HG03280 (cell line): ENCODE measurements at regions not wholly inside any gene's neighbourhood (a gene's known extent, or its start where the extent isn't known, plus 50 kb on each side); places are given as distances from the start of the nearest gene placed in this dataset.

Experiments used
- ATAC-seq: cut with Tn5 transposase; IDR thresholded peaks from one replicate; pipeline ENCODE4 v1.9.1; 2021; ENCODE audit warnings: mild to moderate bottlenecking, moderate library complexity; ENCODE audit not compliant: unreplicated experiment

DNA sequence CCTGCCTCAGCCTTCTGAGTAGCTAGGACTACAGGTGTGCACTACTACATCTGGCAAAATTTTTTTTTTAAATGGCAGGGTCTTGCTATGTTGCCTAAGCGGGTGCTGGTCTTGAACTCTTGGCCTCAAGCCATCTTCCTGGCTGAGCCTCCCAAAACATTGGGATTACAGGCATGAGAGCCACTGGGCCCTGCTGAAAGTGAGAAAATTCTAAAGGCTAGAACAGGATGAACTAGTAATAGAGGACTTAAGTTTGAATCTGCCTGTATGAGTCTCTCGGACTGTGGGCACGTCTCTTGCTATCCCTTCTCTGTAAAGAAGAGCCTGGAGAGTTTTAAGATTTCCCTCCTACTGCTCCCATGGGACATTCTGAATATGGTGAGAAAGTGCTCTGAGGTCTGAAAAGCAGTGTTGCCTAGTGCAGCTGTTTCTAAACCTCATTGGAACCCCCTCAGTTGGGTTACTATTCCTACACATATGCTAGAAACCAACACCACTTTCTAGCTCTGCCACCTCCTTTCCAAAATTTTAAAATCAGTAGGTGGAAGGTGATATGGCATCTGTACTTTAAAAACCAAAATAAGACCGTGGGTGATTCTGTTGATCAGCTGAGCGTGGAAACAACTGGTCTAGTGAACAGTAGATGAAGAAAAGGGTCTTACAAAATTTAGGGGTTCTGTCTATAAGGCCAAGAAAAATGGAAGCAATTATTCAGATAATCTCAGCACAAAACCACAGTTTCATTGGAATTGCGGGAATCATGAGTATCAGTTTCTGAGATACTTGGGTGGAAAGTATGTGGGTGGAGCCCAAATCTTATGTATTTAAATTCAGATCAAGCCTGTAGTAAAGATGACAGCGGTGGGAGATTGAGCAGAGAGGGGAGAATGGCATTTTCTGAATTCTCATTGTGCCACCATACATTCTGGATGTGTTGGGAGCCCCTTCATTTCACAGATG lies 259.8 kb upstream of the CXCR4 start:
- no peak for ATAC-seq

GRCh38 chr2:136376798-136377211 lies 258.9 kb upstream of the CXCR4 start:
- no peak for ATAC-seq

DNA sequence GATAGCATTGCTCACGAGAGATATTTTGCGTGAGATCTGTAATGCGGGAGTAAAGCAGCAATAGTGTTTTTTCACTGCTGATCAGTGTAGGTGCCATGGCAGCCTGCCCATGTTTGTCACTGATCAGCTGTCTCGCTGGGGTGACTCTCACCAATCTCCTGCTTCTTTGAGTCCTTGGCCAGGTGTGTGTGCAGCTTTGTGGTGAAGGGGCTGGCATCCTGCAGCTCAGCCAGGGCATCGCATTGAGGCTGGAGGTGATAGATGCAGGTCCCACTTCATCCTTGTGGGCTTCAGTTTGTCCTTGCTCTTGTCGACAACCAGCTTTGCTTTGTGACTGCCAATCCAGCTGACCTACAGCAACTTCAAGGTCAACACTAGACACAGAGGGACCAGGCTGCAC lies 258.3 kb upstream of the CXCR4 start:
- ATAC-seq: no peak

DNA sequence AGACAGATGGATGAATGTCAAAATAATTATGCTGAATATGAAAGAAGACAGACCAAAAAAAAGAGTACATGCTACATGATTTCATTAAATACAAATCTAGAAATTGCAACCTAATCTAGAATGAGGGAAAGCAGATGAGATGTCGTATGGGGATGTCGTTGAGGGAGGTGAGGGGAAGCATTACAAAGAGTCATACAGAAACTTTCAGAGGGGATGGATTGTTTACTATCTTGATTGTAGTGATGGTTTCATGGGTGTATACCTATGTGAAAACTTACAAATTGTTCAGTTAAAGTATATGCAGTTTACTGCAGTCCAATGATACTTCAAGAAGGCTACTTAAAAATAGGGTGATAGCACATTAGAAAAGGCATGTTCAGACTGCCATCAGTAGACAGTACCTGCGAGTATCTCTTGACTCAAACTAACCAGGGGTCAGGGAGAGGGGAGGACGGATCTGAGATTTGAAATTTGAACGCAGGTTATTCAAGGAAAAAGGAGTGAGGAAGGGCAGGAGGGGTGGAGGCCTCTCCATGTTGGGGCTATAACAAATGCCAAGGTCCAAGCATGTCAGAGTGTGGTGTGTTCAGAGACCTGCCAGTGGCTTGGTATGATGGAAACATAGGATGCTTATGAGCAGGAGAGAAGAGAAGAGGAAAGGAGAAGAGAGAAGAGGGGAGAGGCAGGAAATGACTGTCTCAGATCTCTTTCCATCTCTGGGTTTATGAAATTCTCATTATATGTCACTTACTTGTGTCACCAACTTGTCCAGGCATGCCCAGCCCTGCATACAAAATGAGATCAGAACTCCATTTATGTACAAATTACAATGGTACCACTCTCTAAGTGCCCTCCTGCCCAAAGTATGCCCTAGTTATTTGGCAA lies 257.3 kb upstream of the CXCR4 start:
- ATAC-seq: peak; percentile 46

- no peak for ATAC-seq
Observed at GRCh38 chr2:136373841-136374240, 255.9 kb upstream of the CXCR4 start.

DNA sequence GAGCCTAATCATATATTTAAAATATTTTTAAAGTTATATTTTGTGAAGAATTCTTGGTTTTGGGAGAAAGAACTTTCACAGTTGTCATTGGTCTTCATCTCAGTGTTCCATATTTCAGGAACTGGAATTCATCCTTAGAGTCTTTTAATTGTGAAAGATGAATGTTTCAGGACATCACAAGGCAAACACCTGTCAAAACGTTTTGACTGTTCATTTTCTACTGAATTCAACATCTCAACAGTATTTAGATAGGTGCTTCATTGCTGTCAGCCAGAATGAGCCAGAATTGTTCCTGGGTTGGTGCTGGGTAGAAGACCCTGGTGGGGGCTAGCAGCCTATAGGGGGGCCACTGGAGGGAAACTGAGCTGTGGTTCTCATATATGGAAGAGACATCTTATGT lies 255.1 kb upstream of the CXCR4 start:
- no peak for ATAC-seq

DNA sequence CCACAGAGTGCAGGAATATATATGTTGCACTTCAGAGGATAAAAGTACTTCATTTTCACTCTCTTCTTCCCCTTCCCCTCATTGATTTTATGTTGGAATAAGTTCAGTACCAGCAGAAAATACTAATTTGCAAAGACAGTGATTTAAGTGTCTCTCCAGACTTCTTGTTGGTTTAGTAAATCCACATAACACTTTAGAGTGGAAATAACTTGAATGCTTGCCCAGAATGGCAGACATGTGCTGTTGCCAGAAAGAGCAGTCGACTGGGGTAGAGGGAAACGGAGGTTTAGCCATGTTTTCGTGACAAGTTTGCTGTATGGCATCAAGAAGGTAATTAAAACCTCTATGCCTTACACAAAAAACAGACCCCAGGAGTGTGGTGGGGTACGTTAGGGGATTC lies 246.0 kb upstream of the CXCR4 start:
- no peak for ATAC-seq

DNA sequence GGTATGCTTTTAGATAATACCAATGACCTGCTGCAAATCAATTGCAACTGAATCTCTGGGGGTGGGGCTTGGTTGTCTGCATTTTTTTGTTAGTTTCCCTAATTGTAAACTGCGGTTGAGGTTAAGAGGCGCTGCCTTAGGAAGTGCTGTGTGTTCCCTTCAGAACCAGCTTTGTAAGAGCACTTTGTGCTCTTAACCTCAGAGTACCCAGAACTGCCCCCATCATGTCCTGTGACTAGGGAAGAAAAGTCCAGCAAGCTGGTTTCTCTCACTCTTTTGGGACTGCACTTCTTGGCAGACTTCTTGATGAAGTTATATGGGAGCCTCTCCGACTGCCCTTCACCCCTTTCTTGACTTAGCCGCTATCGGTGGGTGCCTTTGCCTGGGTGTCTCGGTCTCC lies 245.5 kb upstream of the CXCR4 start:
- ATAC-seq: no peak

GRCh38 chr2:136362676-136363390 lies 244.9 kb upstream of the CXCR4 start:
- peak; percentile 93 for ATAC-seq

- ATAC-seq: no peak
Observed at GRCh38 chr2:136361521-136361920, 243.6 kb upstream of the CXCR4 start.

GRCh38 chr2:136360790-136361189 lies 242.8 kb upstream of the CXCR4 start:
- no peak for ATAC-seq

DNA sequence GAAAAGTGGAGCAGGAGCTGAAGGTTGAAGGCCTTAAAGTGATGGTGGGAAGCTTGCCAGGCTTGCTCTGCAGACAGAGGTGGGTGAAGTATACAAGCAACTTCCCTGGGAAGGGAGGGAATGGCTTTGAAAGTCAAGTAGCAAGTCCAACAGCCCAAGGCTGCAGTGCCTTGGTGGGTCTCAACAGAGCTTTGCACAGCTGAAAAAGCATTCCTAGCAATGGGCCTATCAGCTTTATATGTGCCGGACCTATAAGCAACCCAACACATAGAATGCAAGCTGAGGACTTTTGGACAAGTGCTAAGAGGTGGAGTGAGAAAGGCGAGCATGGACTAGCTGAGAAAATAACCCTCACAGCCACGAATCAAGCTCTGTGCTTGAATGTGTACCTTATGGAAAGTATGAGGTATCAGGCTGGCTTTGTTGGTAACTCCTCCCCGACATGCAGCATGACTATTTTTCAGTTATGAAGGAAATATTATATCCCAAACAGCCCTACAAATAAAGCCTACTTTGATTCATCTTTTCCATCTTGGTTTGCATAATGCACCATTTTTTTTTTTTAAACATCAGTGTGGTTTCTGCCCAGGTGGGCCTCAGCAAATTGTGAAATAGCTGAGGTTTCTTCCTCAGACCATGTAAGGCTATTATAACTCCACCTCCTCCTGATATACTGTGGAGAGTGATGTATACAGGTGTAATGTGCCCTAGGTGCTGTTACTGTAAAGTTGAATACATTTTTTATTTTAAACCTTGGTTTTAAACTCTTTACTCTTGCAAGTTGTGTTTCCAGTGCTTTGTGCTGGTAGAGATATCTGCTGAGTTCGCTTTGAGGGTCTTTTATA lies 241.4 kb upstream of the CXCR4 start:
- no peak for ATAC-seq

- ATAC-seq: no peak
Observed at GRCh38 chr2:136358576-136358975, 240.6 kb upstream of the CXCR4 start.

DNA sequence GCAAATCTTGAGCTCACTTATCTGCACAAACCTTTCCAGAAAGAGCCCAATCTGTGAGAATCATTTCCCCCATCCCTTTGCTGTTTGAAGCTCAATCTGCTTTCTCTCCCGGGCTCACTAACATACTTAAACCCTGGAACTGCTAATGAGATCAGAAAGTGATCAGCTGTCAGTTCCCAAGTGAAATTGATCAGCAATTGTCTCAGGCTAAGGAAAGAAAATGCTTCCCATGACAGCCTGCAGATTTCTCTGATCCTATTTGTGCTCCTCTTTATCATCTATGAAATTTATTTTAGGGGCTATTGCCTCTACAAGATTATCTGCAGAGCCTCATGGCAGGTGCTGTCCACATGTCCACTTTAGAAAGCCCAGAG lies 239.0 kb upstream of the CXCR4 start:
- no peak for ATAC-seq

DNA sequence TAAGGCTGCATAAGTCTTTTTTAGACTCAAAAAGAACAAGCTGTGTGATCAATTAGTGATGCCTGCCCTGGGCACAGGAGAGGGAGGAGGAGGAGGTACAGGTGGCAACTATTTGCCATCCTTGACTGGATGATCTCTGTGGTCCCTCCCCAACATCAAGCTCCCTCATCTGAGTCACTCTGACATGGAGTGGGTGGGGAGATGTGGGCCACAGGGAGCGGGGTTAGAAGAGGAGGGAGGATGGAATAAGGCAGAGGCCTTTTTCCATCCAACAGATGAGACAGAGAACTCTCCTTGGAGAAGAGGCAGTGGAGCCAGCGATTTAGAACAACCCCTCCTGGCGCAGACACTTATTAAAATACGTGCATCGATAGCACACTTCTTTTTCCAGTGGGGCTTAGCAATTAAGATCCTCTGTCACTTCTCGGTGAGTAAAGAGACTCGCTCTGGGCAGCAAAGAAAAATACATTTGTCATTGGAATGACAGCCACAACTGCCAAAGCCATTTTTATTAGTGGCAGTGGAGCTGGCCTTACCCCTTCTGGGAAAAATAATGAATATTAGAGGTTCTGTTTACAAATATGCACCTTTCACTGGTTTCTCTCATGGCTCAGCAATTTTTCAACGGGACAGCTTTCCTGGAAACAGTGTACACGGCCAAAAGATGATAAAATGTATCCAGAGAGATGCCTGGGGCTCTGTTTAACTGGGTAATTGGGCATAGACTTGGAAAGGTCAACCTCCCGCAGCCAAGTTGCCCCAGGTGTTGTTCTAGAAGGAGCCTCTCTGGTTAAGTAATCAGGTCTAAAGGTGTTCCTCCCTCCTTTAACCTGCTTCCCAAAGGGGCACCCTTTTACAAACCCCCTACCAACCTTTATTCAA lies 238.4 kb upstream of the CXCR4 start:
- ATAC-seq: no peak

- no peak for ATAC-seq
Observed at GRCh38 chr2:136351684-136352083, 233.7 kb upstream of the CXCR4 start.

- ATAC-seq: no peak
Observed at GRCh38 chr2:136347981-136348380, 230.0 kb upstream of the CXCR4 start.

GRCh38 chr2:136344339-136344738 lies 226.4 kb upstream of the CXCR4 start:
- ATAC-seq: no peak

DNA sequence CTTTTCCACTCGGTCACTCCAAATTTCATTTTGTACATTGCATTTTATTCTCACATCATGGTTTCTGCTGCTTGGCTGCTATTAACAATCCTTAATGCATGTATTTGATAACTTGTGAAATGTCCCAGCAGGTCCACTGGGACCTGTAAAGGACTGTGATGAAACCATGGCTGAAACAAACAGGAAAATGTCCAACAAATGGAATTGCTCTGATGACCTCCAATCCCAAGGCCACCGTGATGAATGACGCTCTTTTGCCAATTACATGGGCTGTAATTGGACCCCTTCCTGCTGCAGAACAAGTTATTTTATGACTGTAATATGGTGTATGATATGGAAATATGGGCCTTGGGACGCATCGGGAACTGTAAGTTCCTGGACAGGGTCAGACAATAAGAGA lies 224.2 kb upstream of the CXCR4 start:
- ATAC-seq: no peak
